ENCODE measurements at regions not wholly inside any gene's neighbourhood (a gene's known extent, or its start where the extent isn't known, plus 50 kb on each side); places are given as distances from the start of the nearest gene placed in this dataset.
"Not testable (repeated sequence)": the region's sequence is repeated elsewhere in the genome, so short reads cannot be mapped to it uniquely, and the experiment has no call there.

- TF ChIP-seq CTCF (IDR thresholded peaks at IDR 0.05), result no peak
- intact Hi-C loops (cut with DNase I), result no loop called here
- no peak for ATAC-seq
- no peak for DNase-seq
- H3K27me3 ChIP-seq, result peaks cover 3% of the 10 kb centered on the region
- no peaks in the 10 kb centered on the region for H3K4me1 ChIP-seq
- no peaks in the 10 kb centered on the region for H3K36me3 ChIP-seq
- no peak overlapping the region for H3K4me3 ChIP-seq
- H3K27ac ChIP-seq, result no peak overlapping the region
- H3K9me3 ChIP-seq, result no peaks in the 10 kb centered on the region
Measured at GRCh38 chr7:131927770-131928423, 371.5 kb upstream of the PODXL start.

DNA sequence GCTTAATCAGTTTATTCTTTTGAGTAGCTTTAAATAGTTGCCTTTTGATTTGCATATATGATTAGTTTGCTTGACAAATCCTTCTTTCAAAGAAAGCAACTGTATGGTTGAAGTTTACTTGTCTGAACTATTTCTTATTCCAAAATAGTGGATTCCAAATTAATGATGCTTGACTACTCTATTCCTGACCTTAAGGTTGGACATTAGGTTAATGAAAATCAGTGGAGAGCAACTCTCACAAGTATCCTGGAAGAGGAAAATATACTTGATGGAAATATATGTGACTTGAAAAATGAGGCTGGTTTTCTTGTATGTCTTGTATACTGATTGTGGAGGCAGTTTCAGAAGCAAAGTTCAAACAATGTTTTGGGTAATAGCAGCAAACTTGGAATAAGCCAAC, 369.2 kb upstream of the PODXL start:
- H3K27me3 ChIP-seq, result peaks cover 3% of the 10 kb centered on the region
- no peak for ATAC-seq

GRCh38 chr7:131924857-131925256, 368.4 kb upstream of the PODXL start:
- Histone ChIP-seq H3K27ac (no peak overlapping the region), H3K36me3 (no peaks in the 10 kb centered on the region), H3K27me3 (peaks cover 3% of the 10 kb centered on the region), H3K4me1 (no peaks in the 10 kb centered on the region), H3K4me3 (no peak overlapping the region), H3K9me3 (no peaks in the 10 kb centered on the region)
- ATAC-seq (no peak), DNase-seq (no peak)
- intact Hi-C loops (cut with DNase I), result no loop called here
- TF ChIP-seq CTCF (IDR thresholded peaks at IDR 0.05), result no peak

More for the DNA sequence above, 369.2 kb upstream of the PODXL start:
- Histone ChIP-seq H3K4me1 (no peaks in the 10 kb centered on the region), H3K27ac (no peak overlapping the region), H3K9me3 (no peaks in the 10 kb centered on the region), H3K36me3 (no peaks in the 10 kb centered on the region), H3K4me3 (no peak overlapping the region)
- TF ChIP-seq CTCF (IDR thresholded peaks at IDR 0.05), result no peak
- intact Hi-C loops (cut with DNase I), result no loop called here
- no peak for DNase-seq

- ATAC-seq; H3K4me3 ChIP-seq; H3K27ac ChIP-seq; H3K9me3 ChIP-seq; H3K4me1 ChIP-seq; H3K27me3 ChIP-seq; H3K36me3 ChIP-seq; intact Hi-C loops (cut with DNase I); DNase-seq: not testable (repeated sequence)
Measured at GRCh38 chr7:131922948-131923347, 366.5 kb upstream of the PODXL start.

DNA sequence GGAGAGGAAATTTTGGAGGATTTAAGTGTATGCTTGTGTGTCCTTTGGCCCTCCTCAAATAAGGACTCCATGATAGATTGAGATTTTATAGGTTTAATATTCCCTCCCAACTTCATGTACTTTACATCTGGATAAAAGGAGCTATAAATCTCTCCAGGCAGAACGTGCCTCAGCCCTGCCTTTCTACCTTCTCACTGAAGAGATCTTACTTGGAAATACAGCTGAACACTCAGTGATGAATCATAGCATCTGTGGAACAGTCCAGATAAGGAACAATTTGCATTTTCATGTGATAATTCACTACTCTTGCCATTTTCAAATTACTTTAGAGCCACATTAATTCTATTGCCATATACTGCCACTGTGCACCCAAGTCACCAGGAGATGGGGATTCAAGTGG, 364.6 kb upstream of the PODXL start:
- Histone ChIP-seq H3K4me3 (no peak overlapping the region), H3K27ac (no peak overlapping the region), H3K36me3 (no peaks in the 10 kb centered on the region), H3K9me3 (no peaks in the 10 kb centered on the region), H3K4me1 (no peaks in the 10 kb centered on the region), H3K27me3 (no peaks in the 10 kb centered on the region)
- intact Hi-C loops (cut with DNase I), result no loop called here
- no peak for TF ChIP-seq CTCF (IDR thresholded peaks at IDR 0.05)
- DNase-seq (no peak), ATAC-seq (no peak)

DNA sequence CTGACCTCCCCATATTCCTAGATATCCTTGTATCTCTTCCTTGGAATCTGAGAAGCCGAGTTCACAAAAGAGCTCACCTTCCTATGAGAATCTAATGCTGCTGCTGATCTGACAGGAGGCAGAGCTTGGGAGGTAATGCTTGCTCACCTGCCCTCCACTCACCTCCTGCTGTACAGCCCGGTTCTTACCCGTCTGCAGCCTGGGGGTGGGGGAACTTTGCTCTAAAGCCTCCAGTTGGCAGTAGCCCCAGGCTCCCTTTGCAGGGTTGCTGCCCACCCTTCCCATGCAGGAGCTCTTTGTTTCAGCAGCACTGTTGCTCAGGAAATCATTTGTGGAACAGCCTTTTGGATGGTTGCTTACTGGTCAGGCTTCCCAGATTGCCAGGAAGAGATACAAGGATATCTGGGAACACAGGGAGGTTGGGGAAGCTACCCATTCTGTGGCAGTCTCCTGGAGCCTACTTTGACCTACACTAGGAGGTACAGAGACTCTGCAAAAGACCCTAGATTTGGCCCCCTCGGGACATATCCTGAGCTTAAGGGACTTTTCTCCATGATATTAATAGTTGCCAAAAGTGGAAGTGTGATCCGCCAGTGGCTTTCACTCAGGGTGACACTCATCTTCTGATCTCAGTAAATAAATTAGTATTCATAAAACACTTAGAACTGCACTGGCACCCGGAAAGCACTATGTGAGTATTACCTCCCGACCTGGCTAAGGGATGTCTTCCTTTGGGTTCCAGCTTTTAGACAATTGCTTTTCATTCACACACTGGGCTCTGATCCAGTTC, 363.7 kb upstream of the PODXL start:
- TF ChIP-seq CTCF (IDR thresholded peaks at IDR 0.05), result no peak
- Histone ChIP-seq H3K4me3 (no peak overlapping the region), H3K27me3 (no peaks in the 10 kb centered on the region), H3K4me1 (no peaks in the 10 kb centered on the region), H3K27ac (no peak overlapping the region), H3K9me3 (no peaks in the 10 kb centered on the region), H3K36me3 (no peaks in the 10 kb centered on the region)
- DNase-seq (no peak), ATAC-seq (no peak)
- intact Hi-C loops (cut with DNase I), result no loop called here
